ENCODE measurements at regions not wholly inside any gene's neighbourhood (a gene's known extent, or its start where the extent isn't known, plus 50 kb on each side); places are given as distances from the start of the nearest gene placed in this dataset.

DNA sequence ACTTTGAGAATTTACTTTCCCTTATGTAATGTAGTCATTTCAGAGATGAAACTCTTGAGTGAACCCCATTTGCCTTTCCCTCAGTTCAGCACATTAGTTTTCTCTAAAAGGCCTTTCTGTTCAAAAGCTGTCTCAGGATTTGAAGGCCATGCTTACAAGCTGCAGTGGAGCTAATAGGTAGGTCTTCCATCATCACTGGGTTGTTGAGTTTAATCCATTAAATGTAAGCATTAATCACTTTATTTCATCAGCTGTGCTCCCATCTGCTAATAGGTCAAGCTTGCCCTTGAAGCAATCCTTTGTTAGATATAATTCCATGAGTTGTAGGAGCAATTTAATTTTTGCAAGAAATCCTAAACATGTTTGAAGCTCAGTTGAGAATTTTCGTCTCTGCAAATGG is 422.2 kb upstream of the ZP4 start:
- Histone ChIP-seq H3K9me3 (ENCODE audit: insufficient read depth, low read length) (no peaks in the 10 kb centered on the region), H4K20me1 (ENCODE audit: low read depth, low read length) (no peaks in the 10 kb centered on the region), H3K27me3 (ENCODE audit: low read length) (no peaks in the 10 kb centered on the region), H3K4me2 (ENCODE audit: low read depth, low read length, poor library complexity, severe bottlenecking) (no peak overlapping the region), H3K36me3 (ENCODE audit: low read length) (no peaks in the 10 kb centered on the region), H3K4me3 (ENCODE audit: insufficient read depth, low read length, poor library complexity, severe bottlenecking) (no peak overlapping the region), H3K79me2 (ENCODE audit: insufficient read depth, low read length) (no peaks in the 10 kb centered on the region), H3K9ac (ENCODE audit: low read length) (no peak overlapping the region), H2AFZ (ENCODE audit: low read depth, low read length, severe bottlenecking) (no peak overlapping the region), H3K9me2 (replicated peaks; ENCODE audit: insufficient read depth, low read length) (no peaks in the 10 kb centered on the region), H3F3A (ENCODE audit: insufficient read depth) (no peaks in the 10 kb centered on the region), H3K27ac (ENCODE audit: low read depth, low read length) (no peak overlapping the region)
- TF ChIP-seq EZH2phosphoT487 (conservative IDR thresholded peaks at IDR 0.05; ENCODE audit: low read length) (no peak), CTCF (IDR thresholded peaks at IDR 0.05; ENCODE audit: insufficient read depth, low read length, poor library complexity, severe bottlenecking) (no peak)

- no peaks in the 10 kb centered on the region for H3K36me3 ChIP-seq (ENCODE audit: low read length)
- no peak overlapping the region for H3K9ac ChIP-seq (ENCODE audit: low read length)
- H4K20me1 ChIP-seq (ENCODE audit: low read depth, low read length), result no peaks in the 10 kb centered on the region
- H3F3A ChIP-seq (ENCODE audit: insufficient read depth), result no peaks in the 10 kb centered on the region
- TF ChIP-seq CTCF (IDR thresholded peaks at IDR 0.05; ENCODE audit: insufficient read depth, low read length, poor library complexity, severe bottlenecking), result no peak
- no peak for TF ChIP-seq EZH2phosphoT487 (conservative IDR thresholded peaks at IDR 0.05; ENCODE audit: low read length)
- H3K9me2 ChIP-seq (replicated peaks; ENCODE audit: insufficient read depth, low read length), result no peaks in the 10 kb centered on the region
- H3K27me3 ChIP-seq (ENCODE audit: low read length), result no peaks in the 10 kb centered on the region
- no peak overlapping the region for H2AFZ ChIP-seq (ENCODE audit: low read depth, low read length, severe bottlenecking)
- H3K4me3 ChIP-seq (ENCODE audit: insufficient read depth, low read length, poor library complexity, severe bottlenecking), result no peak overlapping the region
- no peak overlapping the region for H3K4me2 ChIP-seq (ENCODE audit: low read depth, low read length, poor library complexity, severe bottlenecking)
- H3K79me2 ChIP-seq (ENCODE audit: insufficient read depth, low read length), result no peaks in the 10 kb centered on the region
- H3K27ac ChIP-seq (ENCODE audit: low read depth, low read length), result no peak overlapping the region
- no peaks in the 10 kb centered on the region for H3K9me3 ChIP-seq (ENCODE audit: insufficient read depth, low read length)
Measured at GRCh38 chr1:238306411-238306810, 415.7 kb upstream of the ZP4 start.

- no peaks in the 10 kb centered on the region for H4K20me1 ChIP-seq (ENCODE audit: low read depth, low read length)
- TF ChIP-seq EZH2phosphoT487 (conservative IDR thresholded peaks at IDR 0.05; ENCODE audit: low read length) (no peak), CTCF (IDR thresholded peaks at IDR 0.05; ENCODE audit: insufficient read depth, low read length, poor library complexity, severe bottlenecking) (no peak)
- H3K27ac ChIP-seq (ENCODE audit: low read depth, low read length), result no peak overlapping the region
- H3K36me3 ChIP-seq (ENCODE audit: low read length), result no peaks in the 10 kb centered on the region
- no peaks in the 10 kb centered on the region for H3K79me2 ChIP-seq (ENCODE audit: insufficient read depth, low read length)
- no peak overlapping the region for H3K4me3 ChIP-seq (ENCODE audit: insufficient read depth, low read length, poor library complexity, severe bottlenecking)
- no peak overlapping the region for H3K4me2 ChIP-seq (ENCODE audit: low read depth, low read length, poor library complexity, severe bottlenecking)
- H3F3A ChIP-seq (ENCODE audit: insufficient read depth), result no peaks in the 10 kb centered on the region
- H3K9me3 ChIP-seq (ENCODE audit: insufficient read depth, low read length), result no peaks in the 10 kb centered on the region
- no peak overlapping the region for H2AFZ ChIP-seq (ENCODE audit: low read depth, low read length, severe bottlenecking)
- no peaks in the 10 kb centered on the region for H3K27me3 ChIP-seq (ENCODE audit: low read length)
- no peaks in the 10 kb centered on the region for H3K9me2 ChIP-seq (replicated peaks; ENCODE audit: insufficient read depth, low read length)
- no peak overlapping the region for H3K9ac ChIP-seq (ENCODE audit: low read length)
Measured at GRCh38 chr1:238302646-238303045, 411.9 kb upstream of the ZP4 start.

DNA sequence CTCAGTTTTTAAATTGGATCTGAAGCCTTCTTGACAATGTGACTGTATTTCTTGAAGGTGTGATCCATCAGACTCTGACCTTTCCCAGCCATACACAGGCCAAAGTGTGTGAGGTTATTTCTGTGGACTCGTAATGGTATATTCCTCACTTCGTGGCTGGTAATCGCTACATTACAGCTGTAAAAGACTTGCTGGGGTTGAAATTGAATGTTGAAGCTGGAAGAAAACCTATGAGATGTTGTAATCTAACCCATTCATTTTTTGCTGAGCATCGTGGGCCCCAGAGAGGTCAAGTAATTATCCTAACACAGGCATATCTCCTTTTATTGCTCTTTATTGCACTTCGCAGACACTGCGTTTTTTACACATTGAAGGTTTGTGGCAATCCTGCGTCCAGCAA is 405.6 kb upstream of the ZP4 start:
- Histone ChIP-seq H3K9me2 (replicated peaks; ENCODE audit: insufficient read depth, low read length) (no peaks in the 10 kb centered on the region), H4K20me1 (ENCODE audit: low read depth, low read length) (no peaks in the 10 kb centered on the region), H3K9ac (ENCODE audit: low read length) (no peak overlapping the region), H2AFZ (ENCODE audit: low read depth, low read length, severe bottlenecking) (no peak overlapping the region), H3K4me3 (ENCODE audit: insufficient read depth, low read length, poor library complexity, severe bottlenecking) (no peak overlapping the region), H3K4me2 (ENCODE audit: low read depth, low read length, poor library complexity, severe bottlenecking) (no peak overlapping the region), H3K27ac (ENCODE audit: low read depth, low read length) (no peak overlapping the region), H3F3A (ENCODE audit: insufficient read depth) (no peaks in the 10 kb centered on the region), H3K9me3 (ENCODE audit: insufficient read depth, low read length) (no peaks in the 10 kb centered on the region), H3K27me3 (ENCODE audit: low read length) (no peaks in the 10 kb centered on the region), H3K36me3 (ENCODE audit: low read length) (no peaks in the 10 kb centered on the region), H3K79me2 (ENCODE audit: insufficient read depth, low read length) (no peaks in the 10 kb centered on the region)
- TF ChIP-seq EZH2phosphoT487 (conservative IDR thresholded peaks at IDR 0.05; ENCODE audit: low read length) (no peak), CTCF (IDR thresholded peaks at IDR 0.05; ENCODE audit: insufficient read depth, low read length, poor library complexity, severe bottlenecking) (no peak)
